Fibroblast of skin of back (primary cell): ENCODE measurements at regions not wholly inside any gene's neighbourhood (a gene's known extent, or its start where the extent isn't known, plus 50 kb on each side); places are given as distances from the start of the nearest gene placed in this dataset.
A peak's percentile ranks its signal among the peaks of the same experiment; 100 is the strongest.
"Not testable (repeated sequence)": the region's sequence is repeated elsewhere in the genome, so short reads cannot be mapped to it uniquely, and the experiment has no call there.

Experiments
- DNase-seq: peaks from one replicate; pipeline ENCODE4 v3.0.0-alpha.2; 2013

DNA sequence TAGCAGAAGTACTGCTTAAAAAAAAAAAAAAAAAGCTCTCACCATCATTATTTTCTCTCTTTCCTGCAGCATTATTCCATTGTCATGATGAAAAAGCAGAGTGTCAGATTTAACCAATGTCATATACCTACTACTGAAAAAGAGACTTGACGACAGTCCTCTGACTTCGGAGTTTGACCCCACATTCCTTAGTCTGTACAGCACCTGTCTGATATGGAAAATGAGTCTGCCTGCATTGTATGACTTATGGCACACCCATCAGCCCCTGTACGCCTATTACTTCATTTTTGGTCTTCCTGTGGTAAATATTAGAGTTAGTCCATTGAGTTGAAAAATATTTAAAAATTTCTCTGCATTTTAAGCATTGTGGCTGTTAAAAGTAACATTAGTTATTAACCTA lies 54.5 kb upstream of the NOX4 start:
- DNase-seq: no peak

- DNase-seq: not testable (repeated sequence)
Measured at GRCh38 chr11:89555781-89556180, 64.6 kb upstream of the NOX4 start.

DNA sequence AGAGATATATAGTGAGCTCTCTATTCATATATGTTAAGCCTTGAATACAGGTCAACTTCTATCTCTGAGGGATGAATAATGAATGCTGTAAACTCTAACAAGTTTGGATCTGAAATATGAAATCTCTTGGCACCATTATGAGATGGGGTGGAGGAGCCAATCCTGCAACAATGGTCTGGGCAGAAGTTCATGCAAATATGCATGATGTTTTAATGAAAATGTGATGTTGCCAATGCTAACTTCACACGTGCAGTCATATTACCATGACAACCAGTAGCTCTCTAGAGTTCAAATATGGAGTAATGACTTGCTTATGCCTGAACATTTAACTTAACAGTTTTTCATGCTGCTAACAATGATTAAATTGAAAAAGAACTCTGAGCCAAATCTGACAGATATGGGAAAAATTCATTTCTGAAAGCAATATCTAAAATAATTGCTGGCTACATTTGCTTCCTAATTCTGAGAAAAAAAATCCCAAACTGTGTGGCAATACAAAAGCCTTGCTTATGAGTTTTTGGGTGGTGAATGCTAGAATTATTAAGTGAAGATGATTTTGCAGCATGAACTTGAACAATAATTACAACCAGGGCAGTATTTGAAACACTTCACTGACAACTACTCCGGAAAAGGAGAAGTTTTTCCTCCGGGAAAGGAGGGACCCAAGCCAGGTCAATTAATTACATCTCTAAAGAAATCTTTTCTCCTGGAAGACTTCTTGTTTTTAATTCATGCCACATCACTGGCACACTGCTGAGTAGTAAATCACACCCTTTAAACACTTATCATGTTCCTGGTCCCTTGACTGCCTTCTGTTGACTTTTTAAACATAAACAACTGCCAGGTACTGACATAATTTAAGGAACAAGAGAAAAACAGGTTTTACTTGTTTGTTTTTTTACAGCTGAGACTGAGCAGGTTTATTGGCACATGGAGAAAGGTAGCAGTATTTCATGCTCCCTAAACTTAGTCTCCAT lies 65.8 kb upstream of the NOX4 start:
- not testable (repeated sequence) for DNase-seq

DNA sequence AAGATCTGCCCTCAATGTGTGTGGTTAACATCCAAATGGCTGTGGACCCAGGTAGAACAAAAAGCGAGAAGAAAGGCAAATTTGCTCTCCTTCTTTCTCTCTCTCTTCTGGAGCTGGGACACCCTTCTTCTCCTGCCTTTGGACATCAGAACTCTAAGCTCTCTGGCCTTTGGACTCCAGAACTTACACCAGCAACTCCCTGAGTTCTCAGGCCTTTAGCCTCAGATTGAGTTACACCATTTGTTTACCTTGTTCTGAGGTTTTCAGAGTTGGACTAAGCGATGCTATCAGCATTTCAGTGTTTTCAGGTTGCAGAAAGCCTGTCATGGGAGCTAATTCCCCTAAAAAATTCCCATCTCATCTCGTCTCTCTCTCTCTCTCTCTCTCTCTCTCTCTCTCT lies 69.4 kb upstream of the NOX4 start:
- not testable (repeated sequence) for DNase-seq

DNA sequence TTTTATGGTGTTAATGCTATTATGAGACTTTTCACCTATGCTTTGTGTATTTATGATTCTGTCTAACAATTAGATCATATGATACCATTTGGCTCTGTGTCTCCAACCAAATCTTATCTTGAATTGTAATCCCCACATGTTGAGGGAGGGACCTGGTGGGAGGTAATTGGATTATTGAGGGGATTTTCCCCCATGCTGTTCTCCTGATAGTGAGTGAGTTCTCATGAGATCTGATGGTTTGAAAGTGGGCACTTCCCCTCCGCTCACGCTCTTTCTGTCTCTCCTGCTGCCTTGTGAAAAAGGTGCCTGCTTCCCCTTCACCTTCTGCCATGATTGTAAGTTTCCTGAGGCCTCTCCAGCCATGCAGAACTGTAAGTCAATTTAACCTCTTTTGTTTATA lies 71.6 kb upstream of the NOX4 start:
- not testable (repeated sequence) for DNase-seq

DNA sequence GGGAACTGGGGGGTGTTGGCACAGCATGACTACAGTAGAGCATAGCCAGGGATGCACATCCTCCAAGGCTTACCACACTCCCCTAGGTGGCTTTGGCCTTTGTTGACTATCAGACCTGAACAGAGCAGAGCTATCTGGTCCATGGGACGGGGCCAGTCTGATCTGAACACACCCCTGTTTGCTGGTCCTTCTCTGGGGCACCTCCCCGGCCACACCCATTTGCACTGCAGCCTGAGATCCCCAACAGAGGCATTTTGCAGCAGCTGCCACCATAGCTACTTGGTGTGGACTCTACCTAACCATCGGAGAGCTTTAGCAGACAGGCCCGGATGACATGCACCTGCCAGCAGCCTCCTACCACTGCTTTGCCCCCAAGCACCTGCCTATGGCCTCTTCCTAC lies 75.8 kb upstream of the NOX4 start:
- DNase-seq: no peak

DNA sequence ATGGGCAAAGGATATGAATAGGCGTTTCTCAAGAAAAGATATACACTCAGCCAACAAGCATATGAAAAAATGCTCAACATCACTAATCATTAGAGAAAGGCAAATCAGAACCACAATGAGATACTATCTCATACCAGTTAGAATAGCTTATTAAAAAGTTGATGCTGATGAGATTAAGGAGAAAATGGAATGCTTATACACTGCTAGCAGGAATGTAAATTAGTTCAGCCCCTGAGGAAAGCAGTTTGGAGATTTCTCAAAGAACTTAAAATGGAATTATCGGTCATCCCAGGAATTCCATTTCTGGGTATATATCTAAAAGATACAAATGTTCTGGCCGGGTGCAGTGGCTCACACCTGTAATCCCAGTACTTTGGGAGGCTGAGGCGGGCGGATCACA lies 78.2 kb upstream of the NOX4 start:
- DNase-seq: not testable (repeated sequence)

DNA sequence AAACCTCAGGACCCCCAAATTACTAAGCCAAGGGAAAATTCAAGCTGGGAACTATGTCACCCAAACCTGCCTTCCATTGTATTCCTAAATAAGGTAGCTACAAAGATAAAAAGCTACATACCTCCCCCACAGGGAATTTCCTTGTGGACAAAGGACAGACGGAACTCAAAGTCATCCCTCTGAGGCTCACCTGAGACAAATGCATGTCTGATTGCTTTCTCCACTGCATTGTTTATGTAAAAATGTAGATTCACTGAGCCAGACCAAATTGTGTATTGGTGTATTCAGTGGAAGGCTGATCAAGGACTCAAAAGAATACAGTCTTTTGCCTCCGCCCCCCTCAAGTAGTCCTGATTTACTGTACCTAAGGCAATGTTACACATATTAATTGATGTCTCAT lies 80.5 kb upstream of the NOX4 start:
- DNase-seq: not testable (repeated sequence)

DNA sequence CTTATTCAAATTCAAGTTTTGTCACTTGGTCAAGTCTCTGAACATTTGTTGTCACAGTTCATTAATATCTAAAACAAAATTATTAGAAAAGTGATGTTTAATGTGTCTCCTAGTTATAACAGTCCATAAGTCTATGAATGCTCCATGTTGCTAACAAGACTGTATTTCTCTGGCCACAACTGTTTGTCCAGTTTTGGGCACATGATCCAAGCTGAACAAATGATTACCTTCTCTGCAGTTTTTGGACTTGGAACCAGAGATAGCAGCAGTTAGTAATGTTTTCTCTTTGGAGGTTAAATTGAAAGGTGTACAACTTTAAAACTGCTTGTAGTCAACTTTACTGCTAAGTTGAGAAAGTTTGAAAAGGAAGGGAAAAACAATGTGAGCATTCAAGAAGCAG lies 84.7 kb upstream of the NOX4 start:
- not testable (repeated sequence) for DNase-seq

- not testable (repeated sequence) for DNase-seq
Measured at GRCh38 chr11:89577428-89577827, 86.3 kb upstream of the NOX4 start.

GRCh38 chr11:89583580-89583979 lies 92.4 kb upstream of the NOX4 start:
- DNase-seq: no peak

DNA sequence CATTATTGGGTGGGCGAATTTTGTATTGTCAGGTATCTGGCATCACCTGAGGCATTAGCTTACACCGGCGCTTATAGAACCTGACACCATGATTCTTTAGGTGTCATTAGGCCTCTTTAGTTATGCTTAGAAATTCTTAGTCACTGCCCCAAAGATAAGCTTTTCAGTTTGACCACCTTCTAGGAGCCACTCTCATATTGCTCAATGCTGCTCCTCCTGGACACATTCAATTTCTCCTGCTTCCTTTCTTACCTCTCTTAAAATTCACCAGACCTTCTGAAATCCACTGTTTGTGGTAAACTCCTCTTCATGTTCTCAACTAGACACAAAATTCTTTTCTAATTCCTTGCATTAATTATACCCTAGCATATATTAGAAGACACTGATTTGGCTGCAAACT lies 93.9 kb upstream of the NOX4 start:
- DNase-seq: not testable (repeated sequence)

GRCh38 chr11:89585471-89585870 lies 94.3 kb upstream of the NOX4 start:
- DNase-seq: not testable (repeated sequence)

- DNase-seq: not testable (repeated sequence)
Measured at GRCh38 chr11:89589413-89589812, 98.2 kb upstream of the NOX4 start.

DNA sequence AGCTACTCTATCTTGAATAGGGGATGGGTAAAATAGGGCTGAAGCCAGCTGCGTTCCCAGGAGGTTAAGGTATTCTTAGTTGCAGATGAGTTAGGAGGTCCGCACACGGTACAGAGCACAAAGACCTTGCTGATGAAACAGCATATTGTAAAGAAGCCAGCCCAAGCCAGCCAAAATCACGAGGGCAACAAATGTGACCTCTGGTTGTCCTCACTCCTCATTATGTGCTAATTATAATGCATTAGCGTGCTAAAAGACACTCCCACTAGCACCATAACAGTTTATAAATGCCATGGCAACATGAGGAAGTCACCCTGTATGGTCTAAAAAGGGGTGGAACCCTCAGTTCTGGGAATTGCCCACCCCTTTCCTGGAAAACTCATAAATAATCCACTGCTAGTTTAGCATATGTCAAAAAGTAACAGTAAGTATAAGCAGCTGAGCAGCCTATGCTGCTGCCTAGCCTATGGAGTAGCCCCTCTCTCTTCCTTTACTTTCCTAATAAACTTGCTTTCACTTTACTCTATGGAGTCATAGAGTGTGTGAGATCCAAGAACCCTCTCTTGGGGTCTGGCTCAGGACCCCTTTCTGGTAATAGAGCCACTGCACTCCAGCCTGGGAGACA lies 98.9 kb upstream of the NOX4 start:
- DNase-seq: not testable (repeated sequence)

- DNase-seq: peak; percentile 77
Measured at GRCh38 chr11:89601263-89601662, 108.8 kb upstream of the TRIM77 start.

DNA sequence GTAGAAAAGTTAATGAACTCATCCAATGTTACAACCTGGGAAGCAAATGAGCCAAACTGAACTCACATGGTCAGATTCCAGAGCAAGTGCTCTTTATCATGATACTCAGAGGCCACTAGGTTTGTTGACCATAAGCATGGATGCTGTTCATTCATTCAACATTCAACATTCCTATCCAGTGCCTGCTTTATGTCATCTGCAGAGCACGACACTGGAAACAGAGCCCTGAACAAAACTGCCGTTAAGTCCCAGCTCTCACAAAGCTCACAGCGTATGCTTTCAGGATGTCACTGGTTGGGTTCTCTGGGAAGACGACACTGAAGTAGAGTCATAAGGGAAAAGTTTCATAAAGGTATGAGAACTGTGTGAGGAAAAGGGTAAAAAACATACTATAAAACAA lies 105.8 kb upstream of the TRIM77 start:
- DNase-seq: no peak

DNA sequence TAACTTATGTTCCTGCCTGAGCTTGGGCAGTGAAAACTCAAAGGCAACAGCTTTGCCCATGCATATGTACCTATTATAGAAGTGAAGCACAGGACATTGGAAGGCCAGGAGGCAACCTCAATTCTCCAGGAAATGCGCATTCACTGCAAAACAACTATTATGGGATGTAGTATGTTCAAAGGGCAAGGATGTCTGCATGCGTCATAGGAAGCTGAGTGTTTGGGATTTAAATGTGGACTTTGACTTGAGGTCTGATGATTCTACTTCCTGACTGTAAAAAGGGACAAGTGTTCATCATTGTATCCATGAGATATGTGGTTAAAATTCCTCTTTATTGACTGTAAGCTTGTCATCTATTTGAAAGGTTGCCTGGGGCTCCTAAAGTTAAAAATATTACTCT lies 103.3 kb upstream of the TRIM77 start:
- peak; percentile 58 for DNase-seq

GRCh38 chr11:89607497-89607896 lies 102.6 kb upstream of the TRIM77 start:
- not testable (repeated sequence) for DNase-seq

DNA sequence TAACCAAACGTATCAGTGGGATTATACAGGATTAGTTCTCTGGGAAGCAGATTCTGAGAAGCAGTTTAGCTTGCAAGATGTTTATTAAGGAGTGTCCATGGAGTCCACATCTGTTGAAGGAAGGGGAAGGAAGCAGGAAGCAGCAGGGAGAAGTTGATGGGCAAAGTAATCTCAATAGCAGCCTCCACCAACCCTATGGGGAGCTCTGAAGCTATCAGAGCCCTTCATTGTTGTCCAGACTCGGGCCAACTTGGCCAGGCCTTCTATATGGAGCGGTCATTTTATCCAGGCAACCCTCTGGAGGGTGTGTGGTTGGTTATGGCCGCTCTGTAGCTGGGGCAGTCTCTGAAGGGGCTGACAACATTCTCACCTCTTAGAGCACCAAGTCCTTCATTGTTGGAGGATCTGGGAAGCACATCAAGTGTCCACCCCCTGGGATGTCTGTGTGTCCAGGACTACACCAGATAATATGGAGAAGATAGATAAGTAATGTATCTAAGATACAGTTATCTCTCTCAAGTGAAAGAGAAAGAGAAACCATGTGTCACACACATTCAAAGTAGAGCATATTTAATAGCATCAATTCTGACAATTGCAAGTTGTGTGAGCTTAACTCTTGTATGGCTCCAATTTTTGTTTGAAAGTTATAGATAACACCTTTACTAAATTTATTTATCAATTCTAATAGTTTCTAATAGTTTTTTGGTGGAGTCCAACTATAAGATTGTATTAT lies 101.7 kb upstream of the TRIM77 start:
- no peak for DNase-seq

DNA sequence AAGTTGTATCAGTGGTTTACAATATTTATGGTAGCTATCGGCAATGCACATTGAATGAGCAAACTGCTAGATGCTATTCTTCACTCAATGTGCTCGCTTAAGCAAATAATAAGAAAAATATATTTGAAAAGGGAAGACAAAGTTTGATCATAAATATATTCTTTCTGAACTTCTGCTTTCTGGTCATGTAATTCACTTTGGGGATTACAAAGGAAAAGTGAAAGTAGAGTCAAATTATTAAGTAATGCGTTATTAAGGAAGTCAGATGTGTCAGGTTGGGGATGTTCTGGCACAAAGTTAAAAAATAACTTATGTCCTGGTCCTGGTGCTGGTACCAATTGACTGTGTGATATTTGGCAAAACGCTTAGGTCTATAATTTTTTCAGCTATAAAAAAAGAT lies 98.0 kb upstream of the TRIM77 start:
- no peak for DNase-seq

- no peak for DNase-seq
Measured at GRCh38 chr11:89613911-89614310, 96.2 kb upstream of the TRIM77 start.

- peak; percentile 17 for DNase-seq
Measured at GRCh38 chr11:89614428-89614827, 95.7 kb upstream of the TRIM77 start.
